Esophagus squamous epithelium (tissue), 4 donors: ENCODE measurements at regions not wholly inside any gene's neighbourhood (a gene's known extent, or its start where the extent isn't known, plus 50 kb on each side); places are given as distances from the start of the nearest gene placed in this dataset.

Experiments
- CTCF ChIP-seq, 6 experiments: fragments of 450-650 bp in 4 of 6; fragments of 200-600 bp in 2 of 6; sonication (generic) in 2 of 6; IDR thresholded peaks; one replicate each; pipeline ENCODE4 v1.5.1; 2016 to 2019; ENCODE audit warnings: antibody characterized with exemption in 6 of 6, mild to moderate bottlenecking in 4 of 6, moderate library complexity in 4 of 6
- POLR2A ChIP-seq, 4 donors: fragments of 450-650 bp; IDR thresholded peaks; one replicate each; pipeline ENCODE4 v1.6.1; 2017; ENCODE audit warnings: antibody characterized with exemption in 4 of 4, mild to moderate bottlenecking in 4 of 4, moderate library complexity in 3 of 4

- TF ChIP-seq CTCF (IDR thresholded peaks at IDR 0.05): no peak
- TF ChIP-seq POLR2A (IDR thresholded peaks at IDR 0.05): no peak
Observed at GRCh38 chr12:77629141-77629540, 201.6 kb upstream of the NAV3 start.
